ENCODE measurements at regions not wholly inside any gene's neighbourhood (a gene's known extent, or its start where the extent isn't known, plus 50 kb on each side); places are given as distances from the start of the nearest gene placed in this dataset.

DNA sequence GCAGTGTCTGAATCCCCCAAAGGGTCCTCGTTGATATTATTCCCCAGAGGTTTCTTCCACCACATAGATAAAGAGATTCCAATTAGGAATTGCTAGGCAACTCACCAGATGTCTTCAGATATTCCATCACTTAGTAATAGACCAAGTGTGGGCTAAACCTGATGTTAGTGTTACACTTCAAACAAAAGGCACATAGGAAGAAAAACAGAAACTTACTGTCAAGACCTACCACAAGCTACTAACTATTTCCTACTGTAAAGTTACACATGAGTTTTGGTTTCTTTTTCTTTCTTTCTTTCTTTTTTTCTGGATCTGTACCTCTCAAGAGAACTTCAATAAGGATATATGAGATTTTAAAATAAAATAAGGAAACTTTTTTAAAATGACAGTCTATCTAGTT, 879.1 kb upstream of the NEGR1 start:
- no peaks in the 10 kb centered on the region for H3K27me3 ChIP-seq (ENCODE audit: control insufficient read depth, insufficient read depth, low read length, poor library complexity, severe bottlenecking)
- no peak overlapping the region for H3K4me3 ChIP-seq (ENCODE audit: insufficient read depth, low read depth, low read length)
- 96 to 100% methylated on average over 1 of the region's 1 CpG for WGBS, 2 experiments
- no peaks in the 10 kb centered on the region for H3K36me3 ChIP-seq (ENCODE audit: control insufficient read depth, insufficient read depth, low read length)
- no peaks in the 10 kb centered on the region for H3K9me3 ChIP-seq (ENCODE audit: control insufficient read depth, low read length)
- H3K4me1 ChIP-seq (ENCODE audit: control insufficient read depth, insufficient read depth, low read length): no peaks in the 10 kb centered on the region
- no peak overlapping the region for H3K27ac ChIP-seq (ENCODE audit: insufficient read depth, low read depth, low read length, poor library complexity, severe bottlenecking)

DNA sequence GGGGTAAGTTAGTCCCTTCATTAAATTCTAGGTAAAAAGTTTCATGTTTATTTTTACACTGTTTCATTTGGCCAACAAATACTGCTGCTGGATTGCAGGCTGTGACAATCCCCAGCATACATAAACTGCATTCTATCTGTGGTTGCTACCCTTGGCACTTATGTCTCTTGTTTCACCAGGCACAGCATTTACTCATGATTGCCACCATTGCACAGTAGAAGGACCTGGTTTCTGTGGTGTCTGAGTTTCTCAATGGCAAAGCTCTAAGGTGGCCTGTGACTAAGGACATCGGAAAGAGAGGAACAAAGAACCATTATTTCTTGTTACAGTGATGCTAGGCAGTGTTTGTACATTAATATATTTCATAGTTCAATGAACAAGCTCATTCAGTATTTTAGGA, 878.4 kb upstream of the NEGR1 start:
- no peaks in the 10 kb centered on the region for H3K4me1 ChIP-seq (ENCODE audit: control insufficient read depth, insufficient read depth, low read length)
- H3K27ac ChIP-seq (ENCODE audit: insufficient read depth, low read depth, low read length, poor library complexity, severe bottlenecking): no peak overlapping the region
- no peaks in the 10 kb centered on the region for H3K36me3 ChIP-seq (ENCODE audit: control insufficient read depth, insufficient read depth, low read length)
- H3K27me3 ChIP-seq (ENCODE audit: control insufficient read depth, insufficient read depth, low read length, poor library complexity, severe bottlenecking): no peaks in the 10 kb centered on the region
- H3K9me3 ChIP-seq (ENCODE audit: control insufficient read depth, low read length): no peaks in the 10 kb centered on the region
- no peak overlapping the region for H3K4me3 ChIP-seq (ENCODE audit: insufficient read depth, low read depth, low read length)
- 78 to 100% methylated on average over 1 of the region's 1 CpG for WGBS, 2 experiments

DNA sequence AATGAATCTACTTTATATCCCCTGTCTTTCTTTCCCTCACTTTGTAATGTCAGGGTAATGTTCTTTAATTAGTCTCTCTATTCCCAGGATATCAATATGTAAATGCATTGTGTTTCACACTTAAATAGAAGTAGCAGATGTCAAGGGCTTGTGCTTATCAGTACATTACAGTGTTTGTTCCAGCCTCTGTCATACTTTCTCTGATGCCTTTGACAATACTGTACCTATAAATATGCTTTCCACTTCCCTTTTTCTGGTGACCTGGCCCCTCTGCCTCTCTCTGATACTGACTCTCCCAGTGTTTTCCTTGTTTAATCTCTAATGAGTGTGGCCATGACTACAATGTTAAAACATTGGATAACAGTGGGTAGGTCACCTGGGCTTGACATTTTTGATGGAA, 862.0 kb upstream of the NEGR1 start:
- Histone ChIP-seq H3K4me3 (ENCODE audit: insufficient read depth, low read depth, low read length) (no peak overlapping the region), H3K27me3 (ENCODE audit: control insufficient read depth, insufficient read depth, low read length, poor library complexity, severe bottlenecking) (no peaks in the 10 kb centered on the region), H3K9me3 (ENCODE audit: control insufficient read depth, low read length) (no peaks in the 10 kb centered on the region), H3K27ac (ENCODE audit: insufficient read depth, low read depth, low read length, poor library complexity, severe bottlenecking) (no peak overlapping the region), H3K36me3 (ENCODE audit: control insufficient read depth, insufficient read depth, low read length) (no peaks in the 10 kb centered on the region), H3K4me1 (ENCODE audit: control insufficient read depth, insufficient read depth, low read length) (no peaks in the 10 kb centered on the region)

DNA sequence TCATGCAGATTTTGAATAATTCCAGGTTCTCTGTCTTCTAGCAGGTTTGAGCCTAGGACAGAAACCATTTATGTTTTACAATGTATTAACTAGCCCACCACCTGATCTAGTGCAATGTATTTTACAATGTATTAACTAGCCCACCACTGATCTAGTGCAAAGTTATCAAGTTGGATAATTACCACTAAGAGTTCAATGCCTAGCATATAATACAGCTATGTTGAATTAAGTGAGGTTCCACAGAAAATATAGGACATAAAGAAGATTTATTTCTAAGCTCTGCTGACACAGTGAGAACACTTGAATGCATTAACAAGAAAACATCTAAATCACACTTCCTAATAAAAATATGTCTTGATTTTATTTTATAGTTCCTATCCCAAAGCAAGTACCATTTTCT, 854.6 kb upstream of the NEGR1 start:
- Histone ChIP-seq H3K27ac (ENCODE audit: insufficient read depth, low read depth, low read length, poor library complexity, severe bottlenecking) (no peak overlapping the region), H3K4me3 (ENCODE audit: insufficient read depth, low read depth, low read length) (no peak overlapping the region), H3K27me3 (ENCODE audit: control insufficient read depth, insufficient read depth, low read length, poor library complexity, severe bottlenecking) (no peaks in the 10 kb centered on the region), H3K36me3 (ENCODE audit: control insufficient read depth, insufficient read depth, low read length) (no peaks in the 10 kb centered on the region), H3K4me1 (ENCODE audit: control insufficient read depth, insufficient read depth, low read length) (no peaks in the 10 kb centered on the region), H3K9me3 (ENCODE audit: control insufficient read depth, low read length) (no peaks in the 10 kb centered on the region)

DNA sequence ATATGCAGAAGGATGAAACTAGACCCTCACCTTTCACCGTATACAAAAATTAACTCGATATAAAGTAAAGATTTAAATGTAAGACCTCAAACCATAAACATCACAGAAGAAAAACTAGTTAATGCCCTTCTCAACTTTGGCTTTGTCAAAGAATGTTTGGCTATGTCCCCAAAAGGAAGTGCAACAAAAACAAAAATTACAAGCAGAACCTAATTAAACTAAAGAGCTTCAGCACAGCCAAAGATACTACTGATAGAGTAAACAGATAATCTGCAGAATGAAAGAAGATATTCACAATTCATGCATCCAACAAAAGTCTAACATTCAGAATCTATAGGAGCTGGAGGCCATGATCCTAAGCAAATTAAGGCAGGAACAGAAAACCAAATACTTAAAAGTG, 824.6 kb upstream of the NEGR1 start:
- H3K27ac ChIP-seq (ENCODE audit: insufficient read depth, low read depth, low read length, poor library complexity, severe bottlenecking): no peak overlapping the region
- 94 to 100% methylated on average over 2 of the region's 2 CpGs for WGBS, 2 experiments

DNA sequence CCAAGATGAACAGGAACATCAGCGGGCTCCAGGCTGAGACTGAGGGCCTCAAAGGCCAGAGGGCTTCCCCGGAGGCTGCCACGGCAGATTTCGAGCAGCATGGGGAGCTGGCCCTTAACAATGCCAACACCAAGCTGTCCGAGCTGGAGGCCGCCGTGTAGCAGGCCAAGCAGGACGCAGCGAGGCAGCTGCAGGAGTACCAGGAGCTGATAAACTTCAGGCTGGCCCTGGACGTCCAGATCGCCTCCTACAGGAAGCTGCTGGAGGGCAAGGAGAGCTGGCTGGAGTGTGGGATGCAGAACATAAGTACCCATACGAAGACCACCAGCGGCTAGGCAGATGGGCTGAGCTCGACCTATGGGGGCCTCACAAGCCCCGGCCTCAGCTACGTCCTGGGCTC, 823.4 kb upstream of the NEGR1 start:
- 95 to 97% methylated on average over 16 of the region's 16 CpGs for WGBS, 2 experiments

More for the DNA sequence above, 824.6 kb upstream of the NEGR1 start:
- Histone ChIP-seq H3K9me3 (ENCODE audit: control insufficient read depth, low read length) (no peaks in the 10 kb centered on the region), H3K36me3 (ENCODE audit: control insufficient read depth, insufficient read depth, low read length) (no peaks in the 10 kb centered on the region), H3K27me3 (ENCODE audit: control insufficient read depth, insufficient read depth, low read length, poor library complexity, severe bottlenecking) (no peaks in the 10 kb centered on the region), H3K4me1 (ENCODE audit: control insufficient read depth, insufficient read depth, low read length) (no peaks in the 10 kb centered on the region), H3K4me3 (ENCODE audit: insufficient read depth, low read depth, low read length) (no peak overlapping the region)

DNA sequence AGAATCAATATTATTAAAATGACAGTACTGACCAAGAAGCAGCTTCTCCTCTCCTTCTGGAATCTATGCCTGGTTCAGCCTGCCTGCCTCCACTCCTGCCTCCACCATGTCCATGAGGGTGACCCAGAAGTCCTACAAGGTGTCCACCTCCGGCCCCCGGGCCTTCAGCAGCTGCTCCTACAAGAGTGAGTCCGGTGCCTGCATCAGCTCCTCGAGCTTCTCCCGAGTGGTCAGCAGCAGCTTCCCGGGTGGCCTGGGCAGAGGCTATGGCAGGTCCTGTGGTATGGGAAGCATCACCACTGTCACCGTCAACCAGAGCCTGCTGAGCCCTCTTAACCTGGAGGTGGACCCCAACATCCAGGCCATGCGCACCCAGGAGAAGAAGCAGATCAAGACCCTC, 822.4 kb upstream of the NEGR1 start:
- no peaks in the 10 kb centered on the region for H3K9me3 ChIP-seq (ENCODE audit: control insufficient read depth, low read length)
- H3K27ac ChIP-seq (ENCODE audit: insufficient read depth, low read depth, low read length, poor library complexity, severe bottlenecking): no peak overlapping the region
- 94 to 96% methylated on average over 8 of the region's 8 CpGs for WGBS, 2 experiments
- no peaks in the 10 kb centered on the region for H3K4me1 ChIP-seq (ENCODE audit: control insufficient read depth, insufficient read depth, low read length)
- no peaks in the 10 kb centered on the region for H3K27me3 ChIP-seq (ENCODE audit: control insufficient read depth, insufficient read depth, low read length, poor library complexity, severe bottlenecking)
- H3K36me3 ChIP-seq (ENCODE audit: control insufficient read depth, insufficient read depth, low read length): no peaks in the 10 kb centered on the region
- H3K4me3 ChIP-seq (ENCODE audit: insufficient read depth, low read depth, low read length): no peak overlapping the region

More for the DNA sequence above, 823.4 kb upstream of the NEGR1 start:
- no peak overlapping the region for H3K4me3 ChIP-seq (ENCODE audit: insufficient read depth, low read depth, low read length)
- H3K9me3 ChIP-seq (ENCODE audit: control insufficient read depth, low read length): no peaks in the 10 kb centered on the region
- H3K4me1 ChIP-seq (ENCODE audit: control insufficient read depth, insufficient read depth, low read length): no peaks in the 10 kb centered on the region
- H3K27ac ChIP-seq (ENCODE audit: insufficient read depth, low read depth, low read length, poor library complexity, severe bottlenecking): no peak overlapping the region
- no peaks in the 10 kb centered on the region for H3K27me3 ChIP-seq (ENCODE audit: control insufficient read depth, insufficient read depth, low read length, poor library complexity, severe bottlenecking)
- no peaks in the 10 kb centered on the region for H3K36me3 ChIP-seq (ENCODE audit: control insufficient read depth, insufficient read depth, low read length)

DNA sequence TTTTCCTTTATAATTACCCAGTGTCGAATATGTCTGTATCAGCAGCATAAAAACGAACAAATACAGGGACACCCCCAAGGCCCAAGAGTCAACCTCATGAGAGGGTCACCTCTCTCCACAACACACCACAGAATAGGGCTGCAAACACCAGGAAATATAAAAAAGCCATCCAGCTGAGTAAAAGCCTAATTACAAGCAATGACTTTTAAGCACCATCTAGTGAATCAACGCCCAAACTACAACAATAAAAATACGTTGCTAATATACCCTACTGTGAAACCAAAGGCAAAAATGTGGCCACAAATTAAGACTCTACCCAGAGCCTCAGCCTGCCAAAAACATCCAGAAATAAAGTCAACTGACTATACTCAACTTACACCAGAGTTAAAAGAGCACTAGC, 817.9 kb upstream of the NEGR1 start:
- WGBS, 2 experiments: 88 to 89% methylated on average over 4 of the region's 4 CpGs
- Histone ChIP-seq H3K9me3 (ENCODE audit: control insufficient read depth, low read length) (no peaks in the 10 kb centered on the region), H3K27me3 (ENCODE audit: control insufficient read depth, insufficient read depth, low read length, poor library complexity, severe bottlenecking) (no peaks in the 10 kb centered on the region), H3K4me3 (ENCODE audit: insufficient read depth, low read depth, low read length) (no peak overlapping the region), H3K36me3 (ENCODE audit: control insufficient read depth, insufficient read depth, low read length) (no peaks in the 10 kb centered on the region), H3K4me1 (ENCODE audit: control insufficient read depth, insufficient read depth, low read length) (no peaks in the 10 kb centered on the region), H3K27ac (ENCODE audit: insufficient read depth, low read depth, low read length, poor library complexity, severe bottlenecking) (no peak overlapping the region)

DNA sequence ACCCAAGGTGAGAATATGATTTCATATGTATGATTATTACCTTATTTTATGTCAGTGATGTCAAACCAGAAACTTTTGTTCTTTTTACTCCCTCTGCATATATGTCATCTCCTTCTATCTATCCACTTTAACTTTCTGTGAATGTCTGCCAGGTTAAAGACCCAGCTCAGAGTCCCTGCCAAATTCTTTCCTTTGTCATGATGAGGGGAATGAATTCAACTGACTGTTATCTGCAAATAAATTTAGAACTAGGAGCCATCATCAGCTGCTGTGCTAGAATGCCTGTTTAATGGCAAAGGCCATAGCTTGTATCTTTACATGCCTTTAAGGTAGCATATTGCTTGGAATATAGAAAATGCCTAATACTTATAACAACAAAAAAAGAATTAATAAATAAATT, 815.6 kb upstream of the NEGR1 start:
- Histone ChIP-seq H3K9me3 (ENCODE audit: control insufficient read depth, low read length) (no peaks in the 10 kb centered on the region), H3K4me3 (ENCODE audit: insufficient read depth, low read depth, low read length) (no peak overlapping the region), H3K27ac (ENCODE audit: insufficient read depth, low read depth, low read length, poor library complexity, severe bottlenecking) (no peak overlapping the region), H3K36me3 (ENCODE audit: control insufficient read depth, insufficient read depth, low read length) (no peaks in the 10 kb centered on the region), H3K27me3 (ENCODE audit: control insufficient read depth, insufficient read depth, low read length, poor library complexity, severe bottlenecking) (no peaks in the 10 kb centered on the region), H3K4me1 (ENCODE audit: control insufficient read depth, insufficient read depth, low read length) (no peaks in the 10 kb centered on the region)

DNA sequence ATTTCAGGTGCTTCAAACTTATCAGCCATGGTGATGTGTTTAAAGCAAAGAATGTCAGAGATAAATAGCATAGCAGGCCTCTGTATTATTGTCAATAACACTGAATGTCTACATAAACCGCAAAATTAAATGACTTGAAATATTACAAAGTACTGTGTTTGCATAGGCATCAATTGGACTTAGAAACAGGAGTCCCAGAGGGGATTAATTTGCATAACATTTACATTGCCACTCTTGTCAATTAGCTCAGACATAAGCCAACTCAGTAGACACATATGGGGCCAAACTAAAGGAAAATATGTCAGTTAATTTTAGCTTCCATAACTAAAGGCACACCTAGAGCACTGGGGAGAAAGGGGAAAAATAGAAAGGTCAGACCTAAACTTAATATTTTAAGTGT, 814.5 kb upstream of the NEGR1 start:
- H3K4me3 ChIP-seq (ENCODE audit: insufficient read depth, low read depth, low read length): no peak overlapping the region
- no peak overlapping the region for H3K27ac ChIP-seq (ENCODE audit: insufficient read depth, low read depth, low read length, poor library complexity, severe bottlenecking)
- WGBS, 2 experiments: 67 to 91% methylated on average over 1 of the region's 1 CpG
- no peaks in the 10 kb centered on the region for H3K9me3 ChIP-seq (ENCODE audit: control insufficient read depth, low read length)
- H3K36me3 ChIP-seq (ENCODE audit: control insufficient read depth, insufficient read depth, low read length): no peaks in the 10 kb centered on the region
- H3K27me3 ChIP-seq (ENCODE audit: control insufficient read depth, insufficient read depth, low read length, poor library complexity, severe bottlenecking): no peaks in the 10 kb centered on the region
- no peaks in the 10 kb centered on the region for H3K4me1 ChIP-seq (ENCODE audit: control insufficient read depth, insufficient read depth, low read length)

DNA sequence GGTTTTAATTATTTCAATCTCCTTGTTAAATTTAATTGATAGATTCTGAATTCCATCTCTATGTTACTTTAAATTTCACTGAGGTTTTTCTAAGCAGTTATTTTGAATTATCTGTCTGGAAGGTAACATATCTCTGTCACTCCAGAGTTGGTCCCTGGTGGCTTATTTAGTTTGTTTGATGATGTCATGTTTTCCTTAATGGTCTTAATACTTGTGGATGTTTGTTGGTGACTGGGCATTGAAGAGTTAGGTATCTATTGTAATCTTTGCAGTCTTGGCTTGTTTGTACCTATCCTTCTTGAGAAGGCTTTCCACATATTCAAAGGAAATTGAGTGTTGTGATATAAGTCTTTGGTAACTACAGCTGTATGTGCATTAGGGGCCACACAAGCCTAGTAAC, 810.0 kb upstream of the NEGR1 start:
- Histone ChIP-seq H3K9me3 (ENCODE audit: control insufficient read depth, low read length) (no peaks in the 10 kb centered on the region), H3K4me1 (ENCODE audit: control insufficient read depth, insufficient read depth, low read length) (no peaks in the 10 kb centered on the region), H3K27me3 (ENCODE audit: control insufficient read depth, insufficient read depth, low read length, poor library complexity, severe bottlenecking) (no peaks in the 10 kb centered on the region), H3K27ac (ENCODE audit: insufficient read depth, low read depth, low read length, poor library complexity, severe bottlenecking) (no peak overlapping the region), H3K36me3 (ENCODE audit: control insufficient read depth, insufficient read depth, low read length) (no peaks in the 10 kb centered on the region), H3K4me3 (ENCODE audit: insufficient read depth, low read depth, low read length) (no peak overlapping the region)

Measured in ectodermal cell (in vitro differentiated cells).